H9 (cell line): ENCODE measurements at regions not wholly inside any gene's neighbourhood (a gene's known extent, or its start where the extent isn't known, plus 50 kb on each side); places are given as distances from the start of the nearest gene placed in this dataset.

Experiments used
- DNase-seq: peaks from one replicate; pipeline ENCODE4 v3.0.0-alpha.2; 2017
- H2AFZ ChIP-seq: one replicate; pipeline ENCODE4 v1.6.1; 2013; ENCODE audit warnings: mild to moderate bottlenecking, low read length, control low read depth, moderate library complexity
- H2AK5ac ChIP-seq: 2 replicates; pipeline ENCODE4 v1.6.1; 2013; ENCODE audit warnings: low read length, control low read depth, mixed read lengths; ENCODE audit not compliant: insufficient read length
- H2BK120ac ChIP-seq: one replicate; pipeline ENCODE4 v1.6.1; 2013; ENCODE audit warnings: low read depth, mild to moderate bottlenecking, low read length, control low read depth, inconsistent platforms; ENCODE audit not compliant: poor library complexity, severe bottlenecking
- H2BK12ac ChIP-seq: 2 replicates; pipeline ENCODE4 v1.6.1; 2013; ENCODE audit warnings: low read length, control low read depth, mixed read lengths, low read depth; ENCODE audit not compliant: insufficient read length
- H2BK15ac ChIP-seq: 2 replicates; pipeline ENCODE4 v1.6.1; 2013; ENCODE audit warnings: low read depth, low read length, control low read depth
- H2BK20ac ChIP-seq: one replicate; pipeline ENCODE4 v1.6.1; 2013; ENCODE audit warnings: low read depth, mild to moderate bottlenecking, low read length, control low read depth, inconsistent platforms; ENCODE audit not compliant: poor library complexity, severe bottlenecking
- H2BK5ac ChIP-seq: 2 replicates; pipeline ENCODE4 v1.6.1; 2013; ENCODE audit warnings: low read length, control low read depth, mixed read lengths; ENCODE audit not compliant: insufficient read length
- H3K14ac ChIP-seq: 2 replicates; pipeline ENCODE4 v1.6.1; 2013; ENCODE audit warnings: low read length, control low read depth; ENCODE audit not compliant: insufficient read depth
- H3K18ac ChIP-seq: 2 replicates; pipeline ENCODE4 v1.6.1; 2013; ENCODE audit warnings: low read depth, mild to moderate bottlenecking, mixed read lengths, low read length, control low read depth; ENCODE audit not compliant: insufficient read length
- H3K23ac ChIP-seq: 2 replicates; pipeline ENCODE4 v1.6.1; 2013; ENCODE audit warnings: low read length, control low read depth, mixed read lengths, low read depth; ENCODE audit not compliant: insufficient read length
- H3K23me2 ChIP-seq: 2 replicates; pipeline ENCODE4 v1.6.1; 2013; ENCODE audit warnings: low read depth, mild to moderate bottlenecking, mixed read lengths, low read length, control low read depth; ENCODE audit not compliant: insufficient read length, poor library complexity, severe bottlenecking
- H3K27ac ChIP-seq: 2 replicates; pipeline ENCODE4 v1.5.1; 2013; ENCODE audit warnings: low read length, control low read depth, mixed read lengths, low read depth; ENCODE audit not compliant: insufficient read length
- H3K27me3 ChIP-seq: 2 replicates; pipeline ENCODE4 v1.6.1; 2013; ENCODE audit warnings: low read length, control low read depth, inconsistent platforms; ENCODE audit not compliant: insufficient read depth
- H3K4ac ChIP-seq: 2 replicates; pipeline ENCODE4 v1.6.1; 2013; ENCODE audit warnings: low read depth, mild to moderate bottlenecking, control low read depth, inconsistent platforms, low read length, moderate library complexity
- H3K4me1 ChIP-seq: 2 replicates; pipeline ENCODE4 v1.6.1; 2013; ENCODE audit warnings: low read length, control low read depth, inconsistent platforms; ENCODE audit not compliant: insufficient read depth
- H3K4me2 ChIP-seq: 2 replicates; pipeline ENCODE4 v1.6.1; 2013; ENCODE audit warnings: low read length, control low read depth, mixed read lengths; ENCODE audit not compliant: insufficient read length, insufficient read depth
- H3K56ac ChIP-seq: 2 replicates; pipeline ENCODE4 v1.6.1; 2013; ENCODE audit warnings: low read depth, mild to moderate bottlenecking, mixed read lengths, low read length, control low read depth; ENCODE audit not compliant: insufficient read length
- H3K79me1 ChIP-seq: 2 replicates; pipeline ENCODE4 v1.6.1; 2013; ENCODE audit warnings: low read depth, mild to moderate bottlenecking, moderate library complexity, low read length, control low read depth, inconsistent platforms; ENCODE audit not compliant: insufficient read depth, poor library complexity, severe bottlenecking
- H3K79me2 ChIP-seq: 2 replicates; pipeline ENCODE4 v1.6.1; 2013; ENCODE audit warnings: low read length, control low read depth, inconsistent platforms; ENCODE audit not compliant: insufficient read depth
- H3K9ac ChIP-seq: 2 replicates; pipeline ENCODE4 v1.6.1; 2013; ENCODE audit warnings: low read length, control low read depth, mixed read lengths; ENCODE audit not compliant: insufficient read length; ENCODE audit errors: extremely low read depth
- H3K9me3 ChIP-seq: one replicate; pipeline ENCODE4 v1.6.1; 2013; ENCODE audit warnings: low read depth, low read length, inconsistent platforms; ENCODE audit not compliant: control insufficient read depth
- H3T11ph ChIP-seq: one replicate; pipeline ENCODE4 v1.6.1; 2013; ENCODE audit warnings: mild to moderate bottlenecking, low read length, control low read depth, inconsistent platforms
- H4K20me1 ChIP-seq: one replicate; pipeline ENCODE4 v1.6.1; 2013; ENCODE audit not compliant: control insufficient read depth, insufficient read length, insufficient read depth
- H4K5ac ChIP-seq: 2 replicates; pipeline ENCODE4 v1.6.1; 2013; ENCODE audit warnings: low read depth, mild to moderate bottlenecking, mixed read lengths, low read length, control low read depth; ENCODE audit not compliant: insufficient read length
- H4K8ac ChIP-seq: replicated peaks from 2 replicates; pipeline ENCODE4 v1.6.1; 2013; ENCODE audit warnings: low read length, control low read depth, mixed read lengths, low read depth; ENCODE audit not compliant: insufficient read length
- H4K91ac ChIP-seq: 2 replicates; pipeline ENCODE4 v1.6.1; 2013; ENCODE audit warnings: low read depth, mild to moderate bottlenecking, moderate library complexity, mixed read lengths, low read length, control low read depth; ENCODE audit not compliant: insufficient read length
- H3K27ac Mint-ChIP-seq, 3 experiments: 2 replicates in 2 of 3; 3 replicates in 1 of 3; pipeline ENCODE4 v1.8.0; 2020 to 2021; ENCODE audit warnings: mixed read lengths in 3 of 3, mild to moderate bottlenecking in 1 of 3, moderate library complexity in 1 of 3
- H3K27me3 Mint-ChIP-seq: 2 replicates; pipeline ENCODE4 v1.8.0; 2021; ENCODE audit warnings: low read depth, mild to moderate bottlenecking, moderate library complexity, mixed read lengths
- H3K36me3 Mint-ChIP-seq, 3 experiments: 2 replicates in 2 of 3; 3 replicates in 1 of 3; pipeline ENCODE4 v1.8.0; 2020 to 2021; ENCODE audit warnings: low read depth in 3 of 3, mixed read lengths in 3 of 3; ENCODE audit not compliant: insufficient read depth in 1 of 3
- H3K4me1 Mint-ChIP-seq, 2 experiments: 2 replicates each; pipeline ENCODE4 v1.8.0; 2020; ENCODE audit warnings: mixed read lengths in 2 of 2
- H3K4me3 Mint-ChIP-seq, 2 experiments: 2 replicates in 1 of 2; 3 replicates in 1 of 2; pipeline ENCODE4 v1.8.0; 2020 to 2021; ENCODE audit warnings: mild to moderate bottlenecking in 2 of 2, mixed read lengths in 2 of 2, moderate library complexity in 1 of 2
- H3K9me3 Mint-ChIP-seq, 2 experiments: 2 replicates in 1 of 2; 3 replicates in 1 of 2; pipeline ENCODE4 v1.8.0; 2020; ENCODE audit warnings: mild to moderate bottlenecking in 2 of 2, mixed read lengths in 2 of 2, moderate library complexity in 1 of 2
- CTCF ChIP-seq: fragments of 200-600 bp; sonication (generic); conservative IDR thresholded peaks from 3 replicates; pipeline ENCODE4 v1.8.0; 2021; ENCODE audit warnings: antibody characterized with exemption, mild to moderate bottlenecking
- WGBS: extraction: QIAGEN DNeasy Blood & Tissue Kit; methylation state at CpG from one replicate; pipeline ENCODE4 v1.1.7; 2013; ENCODE audit warnings: missing lambda C conversion rate, low lambda C conversion rate, mixed read lengths; ENCODE audit not compliant: insufficient read length; ENCODE audit errors: extremely low coverage; 5-methylcytosine and 5-hydroxymethylcytosine counted together

- Histone ChIP-seq H4K20me1 (no peaks in the 10 kb centered on the region), H3K4me2 (no peak overlapping the region), H2AK5ac (no peak overlapping the region), H3K14ac (no peak overlapping the region), H3K56ac (no peak overlapping the region), H4K91ac (no peak overlapping the region), H2BK12ac (no peak overlapping the region), H2BK5ac (no peak overlapping the region), H2AFZ (no peak overlapping the region), H2BK120ac (no peak overlapping the region), H3K4me1 (no peaks in the 10 kb centered on the region), H3K9me3 (no peaks in the 10 kb centered on the region), H3K23ac (no peak overlapping the region), H3K79me1 (no peaks in the 10 kb centered on the region), H4K5ac (no peak overlapping the region), H3K27ac (no peak overlapping the region), H3K9ac (no peak overlapping the region), H3K4ac (no peak overlapping the region), H2BK20ac (no peak overlapping the region), H3T11ph (no peak overlapping the region), H2BK15ac (no peak overlapping the region), H4K8ac (no peak overlapping the region), H3K27me3 (no peaks in the 10 kb centered on the region), H3K23me2 (no peaks in the 10 kb centered on the region), H3K18ac (no peak overlapping the region), H3K79me2 (no peaks in the 10 kb centered on the region)
- Mint-ChIP-seq H3K4me1 (peaks cover 7 to 16% of the 10 kb centered on the region in 2 experiments), H3K27me3 (no peaks in the 10 kb centered on the region; the same call in 1 of the 2 replicates), H3K9me3 (no peaks in the 10 kb centered on the region), H3K36me3 (no peaks in the 10 kb centered on the region), H3K27ac (0 out of 7 replicates have a peak overlapping the region, but pooled peaks of 1 of the 3 experiments have one; percentile 67), H3K4me3 (no peak overlapping the region)
- TF ChIP-seq CTCF: no peak
- DNase-seq: no peak
- no CpG with 5 or more reads among the region's 10 CpGs for WGBS
These were observed 405.5 kb upstream of the NR3C2 start for GRCh38 chr4:148847544-148848255.
